Neural cell (in vitro differentiated cells): ENCODE measurements at regions not wholly inside any gene's neighbourhood (a gene's known extent, or its start where the extent isn't known, plus 50 kb on each side); places are given as distances from the start of the nearest gene placed in this dataset.

Experiments used
- H2AFZ ChIP-seq: fragments of 200-600, 300-800 bp; sonication (generic), shearing (Covaris generic); 2 replicates; pipeline ENCODE4 v1.6.0; 2014; ENCODE audit warnings: low read depth, mild to moderate bottlenecking, antibody characterized with exemption, low read length, moderate library complexity
- H3F3A ChIP-seq: fragments of 200-600 bp; shearing (Covaris generic); 2 replicates; pipeline ENCODE4 v1.6.1; 2016; ENCODE audit warnings: mild to moderate bottlenecking, moderate library complexity, mixed read lengths, antibody characterized with exemption, low read length; ENCODE audit not compliant: insufficient read depth, poor library complexity, severe bottlenecking
- H3K27ac ChIP-seq: fragments of 200-600, 300-800 bp; sonication (generic), shearing (Covaris generic); 2 replicates; pipeline ENCODE4 v1.5.1; 2014; ENCODE audit warnings: mild to moderate bottlenecking, low read length, moderate library complexity
- H3K27me3 ChIP-seq: fragments of 300-800, 200-600 bp; sonication (generic), shearing (Covaris generic); 2 replicates; pipeline ENCODE4 v1.6.0; 2014; ENCODE audit warnings: mild to moderate bottlenecking, low read depth, low read length, moderate library complexity; ENCODE audit not compliant: insufficient read depth
- H3K36me3 ChIP-seq: fragments of 300-800, 200-600 bp; sonication (generic), shearing (Covaris generic); 2 replicates; pipeline ENCODE4 v1.5.1; 2014; ENCODE audit warnings: mild to moderate bottlenecking, antibody characterized with exemption, low read length, moderate library complexity; ENCODE audit not compliant: insufficient read depth
- H3K4me2 ChIP-seq: fragments of 300-800, 200-600 bp; sonication (generic), shearing (Covaris generic); 2 replicates; pipeline ENCODE4 v1.6.0; 2014; ENCODE audit warnings: mild to moderate bottlenecking, low read length
- H3K4me3 ChIP-seq: fragments of 300-800, 200-600 bp; sonication (generic), shearing (Covaris generic); 2 replicates; pipeline ENCODE4 v1.5.1; 2014; ENCODE audit warnings: mild to moderate bottlenecking, low read length, moderate library complexity
- H3K79me2 ChIP-seq: fragments of 200-600 bp; shearing (Covaris generic); replicated peaks from 2 replicates; pipeline ENCODE4 v1.6.0; 2014; ENCODE audit warnings: mild to moderate bottlenecking, low read length, moderate library complexity; ENCODE audit not compliant: insufficient read depth
- H3K9ac ChIP-seq: fragments of 300-800, 200-600 bp; sonication (generic), shearing (Covaris generic); 2 replicates; pipeline ENCODE4 v1.6.1; 2016; ENCODE audit warnings: mild to moderate bottlenecking, low read length, mixed read lengths
- H3K9me2 ChIP-seq: fragments of 200-600 bp; shearing (Covaris generic); 2 replicates; pipeline ENCODE4 v1.6.1; 2016; ENCODE audit warnings: mild to moderate bottlenecking, low read length, mixed read lengths; ENCODE audit not compliant: insufficient read depth
- H3K9me3 ChIP-seq: fragments of 200-600, 300-800 bp; sonication (generic), shearing (Covaris generic); 2 replicates; pipeline ENCODE4 v1.6.1; 2016; ENCODE audit warnings: mild to moderate bottlenecking, mixed run types, low read length, moderate library complexity, mixed read lengths
- H4K20me1 ChIP-seq: fragments of 200-600 bp; shearing (Covaris generic); 2 replicates; pipeline ENCODE4 v1.6.1; 2016; ENCODE audit warnings: mild to moderate bottlenecking, mixed run types; ENCODE audit not compliant: insufficient read depth
- EP300 ChIP-seq: fragments of 450-650 bp; conservative IDR thresholded peaks from 2 replicates; pipeline ENCODE4 v1.6.1; 2014; ENCODE audit warnings: antibody characterized with exemption, mild to moderate bottlenecking, moderate library complexity; ENCODE audit not compliant: poor library complexity, severe bottlenecking
- EZH2 ChIP-seq: fragments of 200-600, 300-800 bp; shearing (Covaris generic), sonication (generic); IDR thresholded peaks from 2 replicates; pipeline ENCODE4 v1.6.1; 2014; ENCODE audit warnings: antibody characterized with exemption, low read length, borderline replicate concordance, mild to moderate bottlenecking; ENCODE audit not compliant: insufficient read depth, poor library complexity, severe bottlenecking
- MXI1 ChIP-seq: fragments of 450-650 bp; conservative IDR thresholded peaks from 2 replicates; pipeline ENCODE4 v1.6.1; 2014; ENCODE audit warnings: antibody characterized with exemption, mild to moderate bottlenecking; ENCODE audit not compliant: poor library complexity, severe bottlenecking
- POLR2AphosphoS5 ChIP-seq: IDR thresholded peaks from 2 replicates; pipeline ENCODE4 v1.6.1; 2012
- RAD21 ChIP-seq: fragments of 450-650 bp; conservative IDR thresholded peaks from 2 replicates; pipeline ENCODE4 v1.6.1; 2014; ENCODE audit warnings: antibody characterized with exemption, mild to moderate bottlenecking, moderate library complexity
- SMC3 ChIP-seq: fragments of 450-650 bp; conservative IDR thresholded peaks from 2 replicates; pipeline ENCODE4 v1.6.1; 2014; ENCODE audit warnings: antibody characterized with exemption, mild to moderate bottlenecking, moderate library complexity; ENCODE audit not compliant: poor library complexity
- TAF1 ChIP-seq: IDR thresholded peaks from 2 replicates; pipeline ENCODE4 v1.6.1; 2012; ENCODE audit warnings: low read depth
- TF ChIP-seq, protein P1 (sequence below): fragments of 450-650 bp; IDR thresholded peaks from 2 replicates; pipeline ENCODE4 v1.5.1; 2014; ENCODE audit warnings: antibody characterized with exemption, mild to moderate bottlenecking, moderate library complexity; ENCODE audit not compliant: poor library complexity, severe bottlenecking
- TF ChIP-seq, protein P2 (sequence below): IDR thresholded peaks from 2 replicates; pipeline ENCODE4 v1.6.1; 2012; ENCODE audit warnings: borderline replicate concordance

GRCh38 chr4:157574606-157575005, 354.1 kb downstream of the GRIA2 start:
- Histone ChIP-seq H3K79me2 (no peaks in the 10 kb centered on the region), H3K4me2 (no peak overlapping the region), H3K9me2 (no peaks in the 10 kb centered on the region), H2AFZ (no peak overlapping the region), H3K9ac (no peak overlapping the region), H3K36me3 (no peaks in the 10 kb centered on the region), H3K9me3 (no peaks in the 10 kb centered on the region), H3K4me3 (no peak overlapping the region), H4K20me1 (no peaks in the 10 kb centered on the region), H3K27me3 (no peaks in the 10 kb centered on the region), H3K27ac (no peak overlapping the region), H3F3A (no peaks in the 10 kb centered on the region)
- TF ChIP-seq RAD21 (no peak), SMC3 (no peak), MXI1 (no peak), EP300 (no peak), POLR2AphosphoS5 (no peak), EZH2 (no peak), TAF1 (no peak)
- TF ChIP-seq, protein P1, sequence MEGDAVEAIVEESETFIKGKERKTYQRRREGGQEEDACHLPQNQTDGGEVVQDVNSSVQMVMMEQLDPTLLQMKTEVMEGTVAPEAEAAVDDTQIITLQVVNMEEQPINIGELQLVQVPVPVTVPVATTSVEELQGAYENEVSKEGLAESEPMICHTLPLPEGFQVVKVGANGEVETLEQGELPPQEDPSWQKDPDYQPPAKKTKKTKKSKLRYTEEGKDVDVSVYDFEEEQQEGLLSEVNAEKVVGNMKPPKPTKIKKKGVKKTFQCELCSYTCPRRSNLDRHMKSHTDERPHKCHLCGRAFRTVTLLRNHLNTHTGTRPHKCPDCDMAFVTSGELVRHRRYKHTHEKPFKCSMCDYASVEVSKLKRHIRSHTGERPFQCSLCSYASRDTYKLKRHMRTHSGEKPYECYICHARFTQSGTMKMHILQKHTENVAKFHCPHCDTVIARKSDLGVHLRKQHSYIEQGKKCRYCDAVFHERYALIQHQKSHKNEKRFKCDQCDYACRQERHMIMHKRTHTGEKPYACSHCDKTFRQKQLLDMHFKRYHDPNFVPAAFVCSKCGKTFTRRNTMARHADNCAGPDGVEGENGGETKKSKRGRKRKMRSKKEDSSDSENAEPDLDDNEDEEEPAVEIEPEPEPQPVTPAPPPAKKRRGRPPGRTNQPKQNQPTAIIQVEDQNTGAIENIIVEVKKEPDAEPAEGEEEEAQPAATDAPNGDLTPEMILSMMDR = no peak
- TF ChIP-seq, protein P2, sequence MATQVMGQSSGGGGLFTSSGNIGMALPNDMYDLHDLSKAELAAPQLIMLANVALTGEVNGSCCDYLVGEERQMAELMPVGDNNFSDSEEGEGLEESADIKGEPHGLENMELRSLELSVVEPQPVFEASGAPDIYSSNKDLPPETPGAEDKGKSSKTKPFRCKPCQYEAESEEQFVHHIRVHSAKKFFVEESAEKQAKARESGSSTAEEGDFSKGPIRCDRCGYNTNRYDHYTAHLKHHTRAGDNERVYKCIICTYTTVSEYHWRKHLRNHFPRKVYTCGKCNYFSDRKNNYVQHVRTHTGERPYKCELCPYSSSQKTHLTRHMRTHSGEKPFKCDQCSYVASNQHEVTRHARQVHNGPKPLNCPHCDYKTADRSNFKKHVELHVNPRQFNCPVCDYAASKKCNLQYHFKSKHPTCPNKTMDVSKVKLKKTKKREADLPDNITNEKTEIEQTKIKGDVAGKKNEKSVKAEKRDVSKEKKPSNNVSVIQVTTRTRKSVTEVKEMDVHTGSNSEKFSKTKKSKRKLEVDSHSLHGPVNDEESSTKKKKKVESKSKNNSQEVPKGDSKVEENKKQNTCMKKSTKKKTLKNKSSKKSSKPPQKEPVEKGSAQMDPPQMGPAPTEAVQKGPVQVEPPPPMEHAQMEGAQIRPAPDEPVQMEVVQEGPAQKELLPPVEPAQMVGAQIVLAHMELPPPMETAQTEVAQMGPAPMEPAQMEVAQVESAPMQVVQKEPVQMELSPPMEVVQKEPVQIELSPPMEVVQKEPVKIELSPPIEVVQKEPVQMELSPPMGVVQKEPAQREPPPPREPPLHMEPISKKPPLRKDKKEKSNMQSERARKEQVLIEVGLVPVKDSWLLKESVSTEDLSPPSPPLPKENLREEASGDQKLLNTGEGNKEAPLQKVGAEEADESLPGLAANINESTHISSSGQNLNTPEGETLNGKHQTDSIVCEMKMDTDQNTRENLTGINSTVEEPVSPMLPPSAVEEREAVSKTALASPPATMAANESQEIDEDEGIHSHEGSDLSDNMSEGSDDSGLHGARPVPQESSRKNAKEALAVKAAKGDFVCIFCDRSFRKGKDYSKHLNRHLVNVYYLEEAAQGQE = no peak

DNA sequence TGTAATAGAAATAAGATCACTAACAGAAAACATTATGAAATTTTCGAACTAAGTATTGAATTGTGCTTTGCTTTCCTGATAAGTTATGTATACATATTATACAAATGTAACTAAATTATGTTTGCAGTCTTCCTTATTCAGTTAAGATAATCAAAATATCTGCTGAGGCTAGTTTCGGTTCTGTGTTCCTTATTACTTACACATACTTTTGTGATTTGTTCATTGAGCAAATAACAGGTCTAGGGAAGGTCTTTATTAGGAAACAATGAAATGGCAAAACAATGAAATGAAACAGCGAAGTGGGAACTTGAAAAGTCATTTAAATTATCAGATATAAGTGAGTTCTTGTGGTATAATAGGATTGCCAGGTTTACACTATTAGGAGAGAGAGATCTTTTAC, 352.4 kb downstream of the GRIA2 start:
- Histone ChIP-seq H4K20me1 (no peaks in the 10 kb centered on the region), H3K79me2 (no peaks in the 10 kb centered on the region), H2AFZ (no peak overlapping the region), H3K9me2 (no peaks in the 10 kb centered on the region), H3K9ac (no peak overlapping the region), H3K27ac (no peak overlapping the region), H3K36me3 (no peaks in the 10 kb centered on the region), H3K4me3 (no peak overlapping the region), H3K27me3 (no peaks in the 10 kb centered on the region), H3F3A (no peaks in the 10 kb centered on the region), H3K9me3 (no peaks in the 10 kb centered on the region), H3K4me2 (no peak overlapping the region)
- TF ChIP-seq SMC3 = no peak
- no peak for TF ChIP-seq EZH2
- TF ChIP-seq, protein P1 = no peak
- TF ChIP-seq TAF1 = no peak
- TF ChIP-seq EP300 = no peak
- TF ChIP-seq RAD21 = no peak
- TF ChIP-seq MXI1 = no peak
- no peak for TF ChIP-seq POLR2AphosphoS5
